ENCODE measurements at regions not wholly inside any gene's neighbourhood (a gene's known extent, or its start where the extent isn't known, plus 50 kb on each side); places are given as distances from the start of the nearest gene placed in this dataset.

- TF ChIP-seq CTCF (conservative IDR thresholded peaks at IDR 0.05; ENCODE audit: low read depth): no peak
- DNase-seq (ENCODE audit: low spot score): no peak
- no peak overlapping the region for H3K27ac ChIP-seq
- ChIA-PET CTCF (no interaction called here), POLR2A (ENCODE audit: low non-redundant PET) (no interaction called here)
Measured at GRCh38 chr4:155539746-155540145, 126.9 kb upstream of the GUCY1A1 start.

- CTCF ChIA-PET: no interaction called here
- POLR2A ChIA-PET (ENCODE audit: low non-redundant PET): no interaction called here
- no peak for DNase-seq (ENCODE audit: low spot score)
- no peak overlapping the region for H3K27ac ChIP-seq
- no peak for TF ChIP-seq CTCF (conservative IDR thresholded peaks at IDR 0.05; ENCODE audit: low read depth)
Measured at GRCh38 chr4:155535802-155536454, 130.7 kb upstream of the GUCY1A1 start.

GRCh38 chr4:155532373-155533085, 134.1 kb upstream of the GUCY1A1 start:
- H3K27ac ChIP-seq: no peak overlapping the region
- ChIA-PET CTCF (interaction anchor here (0.8 to 1.2 kb wide), 2 partner anchors 9 to 269 kb away, joined by 3 read pairs; no protein-coding TSS in a partner anchor), POLR2A (ENCODE audit: low non-redundant PET) (no interaction called here)
- no peak for TF ChIP-seq CTCF (conservative IDR thresholded peaks at IDR 0.05; ENCODE audit: low read depth)
- no peak for DNase-seq (ENCODE audit: low spot score)

GRCh38 chr4:155530857-155531256, 135.8 kb upstream of the GUCY1A1 start:
- TF ChIP-seq CTCF (conservative IDR thresholded peaks at IDR 0.05; ENCODE audit: low read depth): no peak
- DNase-seq (ENCODE audit: low spot score): no peak
- CTCF ChIA-PET: interaction anchor here (0.6 kb wide), 1 partner anchor 13 kb away, joined by 5 read pairs; no protein-coding TSS in a partner anchor
- no peak overlapping the region for H3K27ac ChIP-seq
- POLR2A ChIA-PET (ENCODE audit: low non-redundant PET): no interaction called here

GRCh38 chr4:155530290-155530689, 136.4 kb upstream of the GUCY1A1 start:
- POLR2A ChIA-PET (ENCODE audit: low non-redundant PET): no interaction called here
- no peak overlapping the region for H3K27ac ChIP-seq
- no peak for DNase-seq (ENCODE audit: low spot score)
- CTCF ChIA-PET: interaction anchor here (0.6 kb wide), 1 partner anchor 13 kb away, joined by 5 read pairs; no protein-coding TSS in a partner anchor
- no peak for TF ChIP-seq CTCF (conservative IDR thresholded peaks at IDR 0.05; ENCODE audit: low read depth)

- ChIA-PET CTCF (interaction anchor here (0.7 kb wide), 1 partner anchor 911 kb away, joined by 5 read pairs; no protein-coding TSS in a partner anchor), POLR2A (ENCODE audit: low non-redundant PET) (no interaction called here)
- TF ChIP-seq CTCF (conservative IDR thresholded peaks at IDR 0.05; ENCODE audit: low read depth): no peak
- DNase-seq (ENCODE audit: low spot score): no peak
- no peak overlapping the region for H3K27ac ChIP-seq
Measured at GRCh38 chr4:155529716-155530115, 136.9 kb upstream of the GUCY1A1 start.
